Jurkat, Clone E6-1 (cell line): ENCODE measurements at regions not wholly inside any gene's neighbourhood (a gene's known extent, or its start where the extent isn't known, plus 50 kb on each side); places are given as distances from the start of the nearest gene placed in this dataset.

Experiments used
- DNase-seq: peaks from one replicate; pipeline ENCODE4 v3.0.0-alpha.2; 2011; ENCODE audit warnings: low read depth, low spot score
- H3K4me3 ChIP-seq: 2 replicates; pipeline ENCODE4 v1.5.1; 2011; ENCODE audit warnings: mild to moderate bottlenecking, low read length, control low read depth, moderate library complexity

DNA sequence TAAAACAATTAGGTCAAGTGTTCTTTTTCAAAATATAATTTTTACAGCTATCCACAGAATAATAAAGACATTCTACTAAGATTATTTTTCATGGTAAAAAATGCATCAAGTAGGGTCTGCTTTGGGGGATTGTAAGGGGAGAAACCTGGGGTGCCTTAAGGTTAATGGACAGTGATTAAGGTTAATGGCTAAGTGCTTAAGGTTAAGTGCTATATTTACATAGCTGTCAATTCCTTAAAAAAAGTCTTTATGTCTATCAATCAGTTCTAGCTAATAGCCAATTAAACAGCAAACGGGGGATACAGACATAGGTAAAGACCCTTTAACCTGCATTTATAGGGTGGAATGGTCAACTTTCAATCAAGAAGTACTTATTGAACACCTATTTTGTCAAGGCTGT, 284.5 kb upstream of the SEMA3A start:
- DNase-seq: no peak
- H3K4me3 ChIP-seq: no peak overlapping the region

DNA sequence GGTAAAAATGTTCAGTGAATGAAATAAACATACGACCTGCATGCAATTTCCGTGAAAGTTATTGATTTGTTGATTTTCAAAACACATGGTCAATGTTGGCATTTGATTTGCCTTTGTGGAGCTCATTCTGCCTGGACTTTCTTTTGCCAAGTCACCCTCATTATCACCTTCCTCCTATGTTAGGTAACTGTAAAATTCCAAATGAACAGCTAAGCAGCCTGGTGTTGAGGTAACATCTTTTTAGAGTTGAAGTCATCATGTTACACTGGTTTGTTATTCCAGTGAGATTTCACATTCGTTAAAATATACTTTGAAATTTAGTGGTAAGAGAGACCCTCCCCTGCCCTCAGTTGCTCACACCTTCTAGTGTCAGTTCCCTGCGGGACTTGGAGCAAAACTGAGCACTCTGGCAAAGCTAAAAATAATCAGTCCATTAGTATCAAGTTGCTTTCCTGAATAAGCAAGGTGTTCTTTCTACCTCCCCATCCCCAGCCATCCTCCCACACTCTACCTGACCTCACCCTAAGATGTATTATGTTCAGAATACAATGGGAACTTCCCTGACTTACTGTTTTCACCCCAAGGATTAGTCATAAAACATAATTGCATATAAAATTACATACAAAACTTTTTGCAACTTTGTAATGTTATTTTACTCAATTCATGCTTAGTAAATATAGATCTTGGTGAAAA, 283.3 kb upstream of the SEMA3A start:
- H3K4me3 ChIP-seq: no peak overlapping the region
- no peak for DNase-seq

- H3K4me3 ChIP-seq: no peak overlapping the region
- no peak for DNase-seq
These were observed 279.8 kb upstream of the SEMA3A start for GRCh38 chr7:84474436-84474835.

GRCh38 chr7:84471576-84471975, 277.0 kb upstream of the SEMA3A start:
- DNase-seq: no peak
- no peak overlapping the region for H3K4me3 ChIP-seq

- no peak for DNase-seq
- H3K4me3 ChIP-seq: no peak overlapping the region
These were observed 274.4 kb upstream of the SEMA3A start for GRCh38 chr7:84469034-84469433.

DNA sequence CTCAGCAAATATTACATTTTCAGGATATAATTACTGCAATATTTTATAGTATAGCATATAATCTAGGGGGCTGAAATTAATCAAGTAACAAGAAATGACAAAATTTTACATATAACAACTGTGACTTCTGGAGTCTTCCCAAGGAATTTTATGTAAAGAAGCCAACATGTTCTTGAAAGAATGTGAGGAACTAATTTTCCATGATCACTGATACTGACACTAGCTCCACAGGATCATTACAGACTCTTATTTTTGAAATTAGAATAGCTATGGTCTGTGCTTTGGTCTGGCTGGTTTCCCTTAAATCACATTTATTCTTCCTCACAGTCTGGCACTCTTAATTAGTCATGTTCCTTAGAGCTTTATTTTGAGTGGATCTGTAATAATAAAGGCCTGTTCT, 267.7 kb upstream of the SEMA3A start:
- no peak for DNase-seq
- H3K4me3 ChIP-seq: no peak overlapping the region

GRCh38 chr7:84461093-84461492, 266.5 kb upstream of the SEMA3A start:
- H3K4me3 ChIP-seq: no peak overlapping the region
- DNase-seq: no peak

DNA sequence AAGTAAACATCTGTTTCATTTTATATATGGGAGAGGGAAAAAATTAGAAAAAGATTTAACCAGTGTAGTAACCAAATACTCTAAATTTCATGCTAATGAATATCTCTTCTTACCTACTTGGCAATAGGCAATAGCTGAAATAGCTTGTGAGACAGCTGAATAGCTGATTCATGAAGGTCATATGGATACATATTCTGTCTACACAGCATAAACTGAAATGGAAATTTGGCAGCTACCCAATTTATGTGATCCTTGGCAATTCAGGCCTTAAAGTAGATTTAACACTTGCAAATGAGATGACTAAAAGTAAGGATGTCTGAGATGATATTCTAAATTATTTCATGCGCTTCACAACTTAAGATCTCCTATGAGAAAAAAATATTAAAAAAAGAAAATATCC, 261.2 kb upstream of the SEMA3A start:
- no peak overlapping the region for H3K4me3 ChIP-seq
- DNase-seq: no peak

DNA sequence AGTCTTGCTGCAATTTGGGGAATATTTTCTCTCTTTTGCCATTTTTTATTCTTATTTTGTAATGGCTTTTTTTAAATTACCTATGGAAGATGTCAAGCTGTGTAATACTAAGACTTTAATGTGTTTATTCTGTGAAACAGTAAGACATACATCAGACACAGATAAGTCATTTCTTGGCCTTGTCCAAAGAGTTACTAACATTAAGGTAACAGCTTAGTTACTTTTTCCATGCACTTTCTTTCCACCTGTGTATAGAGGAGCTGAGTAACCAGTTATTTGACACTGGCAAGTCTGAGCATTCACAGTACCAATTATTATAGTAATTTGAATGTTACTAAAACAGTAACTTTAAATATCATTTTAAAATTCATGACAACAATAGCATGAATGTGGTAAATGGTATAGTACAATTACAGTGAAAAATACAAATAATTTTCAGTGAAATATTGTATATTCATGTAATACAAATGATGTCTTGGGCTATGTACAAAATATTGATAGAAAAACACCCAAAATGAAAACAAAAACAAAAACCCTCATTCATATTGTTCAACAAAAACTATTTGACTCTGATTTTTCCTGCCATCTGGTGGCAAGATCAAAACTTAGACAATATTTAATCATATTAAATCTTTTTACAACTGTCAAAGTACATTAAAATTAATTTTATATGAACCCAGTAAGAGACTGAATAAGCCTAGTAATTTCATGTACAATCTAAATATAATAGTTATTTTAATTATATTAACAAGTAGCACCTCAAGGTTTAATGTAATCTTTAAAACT, 259.8 kb upstream of the SEMA3A start:
- H3K4me3 ChIP-seq: no peak overlapping the region

GRCh38 chr7:84452618-84453017, 258.0 kb upstream of the SEMA3A start:
- DNase-seq: no peak
- no peak overlapping the region for H3K4me3 ChIP-seq

More for the DNA sequence above, 259.8 kb upstream of the SEMA3A start:
- no peak for DNase-seq

DNA sequence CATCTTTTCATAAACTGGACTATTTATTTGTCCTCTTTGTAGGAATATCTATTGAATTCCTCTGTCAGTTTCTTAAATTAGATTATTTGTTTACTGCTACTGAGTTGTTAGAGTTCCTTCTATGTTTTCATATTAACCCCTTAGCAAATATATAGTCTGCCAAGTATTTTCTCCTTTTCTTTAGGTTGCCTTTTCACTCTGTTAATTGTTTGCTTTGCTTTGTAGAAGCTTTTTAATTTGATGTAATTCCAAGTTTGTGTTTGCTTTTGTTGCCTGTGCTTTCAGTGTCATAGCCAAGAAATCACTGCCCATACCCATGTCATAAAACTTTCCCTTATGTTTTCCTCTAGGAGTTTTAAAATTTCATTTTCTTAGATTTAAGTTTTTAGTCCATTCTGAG, 256.2 kb upstream of the SEMA3A start:
- H3K4me3 ChIP-seq: no peak overlapping the region
- DNase-seq: no peak

DNA sequence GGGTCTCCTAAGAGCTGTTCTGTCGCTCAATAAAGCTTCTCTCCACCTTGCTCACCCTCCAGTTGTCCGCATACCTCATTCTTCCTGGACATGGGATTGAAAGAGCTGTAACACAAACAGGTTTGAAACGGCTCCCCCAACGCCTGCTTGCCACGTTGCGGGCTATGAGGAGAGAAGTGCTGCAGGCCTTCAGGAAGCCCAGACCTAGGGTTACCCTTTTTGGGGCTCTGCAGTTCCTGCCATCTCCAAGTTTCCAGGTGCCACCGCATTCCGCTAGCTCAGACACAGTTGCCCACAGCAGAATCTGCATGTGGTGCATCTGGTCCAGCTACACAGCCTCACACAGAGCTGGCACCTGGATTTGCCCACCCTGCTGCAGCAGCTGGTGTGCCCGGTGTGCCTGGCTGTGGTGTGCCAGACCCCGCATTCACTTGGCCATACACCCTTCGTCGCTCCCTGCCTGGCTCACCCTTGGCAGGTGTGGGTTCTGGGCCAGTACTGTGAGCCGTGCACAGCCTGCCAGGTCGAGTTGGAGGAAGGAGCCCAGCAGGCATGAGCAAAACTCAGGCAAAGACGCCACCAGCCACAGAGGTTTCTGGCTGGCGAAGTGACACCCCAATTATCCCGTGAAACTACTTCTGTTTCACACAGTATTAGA, 253.2 kb upstream of the SEMA3A start:
- no peak overlapping the region for H3K4me3 ChIP-seq
- no peak for DNase-seq

GRCh38 chr7:84446991-84447480, 252.4 kb upstream of the SEMA3A start:
- no peak for DNase-seq

DNA sequence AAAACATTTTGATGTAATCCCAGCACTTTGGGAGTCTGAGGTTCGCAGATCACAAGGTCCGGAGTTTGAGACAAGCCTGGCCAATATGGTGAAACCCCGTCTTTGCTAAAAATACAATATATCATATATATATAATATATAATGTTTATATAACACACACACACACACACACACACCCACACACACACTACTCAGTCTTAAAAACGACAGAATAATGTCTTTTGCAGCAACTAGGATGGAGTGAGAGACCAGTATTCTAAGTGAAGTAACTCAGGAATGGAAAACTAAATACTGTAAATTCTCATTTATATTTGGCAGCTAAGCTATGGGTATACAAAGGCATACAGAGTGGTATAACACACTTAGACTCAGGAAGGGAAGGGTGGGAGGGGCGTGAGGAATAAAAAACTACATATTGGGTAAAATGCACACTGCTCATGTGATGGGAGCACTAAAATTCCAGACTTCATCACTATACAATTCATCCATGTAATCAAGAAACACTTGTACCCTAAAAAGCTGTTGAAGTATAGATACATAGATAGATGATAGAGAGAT, 231.2 kb upstream of the SEMA3A start:
- H3K4me3 ChIP-seq: no peak overlapping the region
- no peak for DNase-seq

More at GRCh38 chr7:84446991-84447480, 252.4 kb upstream of the SEMA3A start:
- no peak overlapping the region for H3K4me3 ChIP-seq

GRCh38 chr7:84422790-84423189, 228.2 kb upstream of the SEMA3A start:
- DNase-seq: no peak
- no peak overlapping the region for H3K4me3 ChIP-seq

GRCh38 chr7:84412161-84412969, 217.8 kb upstream of the SEMA3A start:
- DNase-seq: no peak
- H3K4me3 ChIP-seq: no peak overlapping the region

DNA sequence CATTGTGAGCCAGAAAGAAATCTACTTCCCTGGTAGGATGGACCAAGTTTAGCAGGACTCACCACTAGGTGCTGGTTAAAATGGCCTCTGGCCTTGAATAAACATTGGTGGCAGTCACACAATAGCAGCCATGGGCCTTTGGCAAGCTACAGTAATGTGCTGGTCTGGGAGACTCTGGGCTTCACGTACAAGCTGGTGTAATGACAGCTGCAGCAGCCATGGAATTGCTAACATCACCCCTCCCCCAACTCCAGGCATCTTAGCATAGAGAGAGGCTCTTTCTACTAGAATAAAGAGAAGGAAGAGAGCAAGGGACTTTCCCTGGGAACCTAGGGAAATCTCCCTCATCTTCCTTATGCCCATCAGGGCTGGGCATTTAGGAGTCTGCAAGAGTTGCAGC, 205.1 kb upstream of the SEMA3A start:
- no peak for DNase-seq
- H3K4me3 ChIP-seq: no peak overlapping the region

DNA sequence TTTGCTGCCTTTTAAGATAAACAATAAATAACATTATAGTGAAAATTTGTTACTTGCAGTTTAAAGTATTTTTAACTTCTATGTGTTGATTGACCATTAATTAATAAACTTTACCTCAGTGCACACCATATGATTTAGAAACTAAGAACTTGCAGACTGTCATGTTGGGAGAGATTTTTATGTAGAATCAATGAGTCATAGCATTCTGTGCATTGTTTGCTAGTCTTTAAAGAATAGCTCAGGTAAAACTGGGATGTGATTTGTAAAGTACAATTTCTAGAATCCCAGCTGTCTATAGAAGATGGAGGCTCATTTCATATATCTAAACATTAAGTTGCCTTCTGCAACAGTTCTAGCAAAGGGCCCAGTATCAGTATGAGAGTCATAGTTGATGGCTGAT, 199.6 kb upstream of the SEMA3A start:
- no peak for DNase-seq
- H3K4me3 ChIP-seq: no peak overlapping the region

DNA sequence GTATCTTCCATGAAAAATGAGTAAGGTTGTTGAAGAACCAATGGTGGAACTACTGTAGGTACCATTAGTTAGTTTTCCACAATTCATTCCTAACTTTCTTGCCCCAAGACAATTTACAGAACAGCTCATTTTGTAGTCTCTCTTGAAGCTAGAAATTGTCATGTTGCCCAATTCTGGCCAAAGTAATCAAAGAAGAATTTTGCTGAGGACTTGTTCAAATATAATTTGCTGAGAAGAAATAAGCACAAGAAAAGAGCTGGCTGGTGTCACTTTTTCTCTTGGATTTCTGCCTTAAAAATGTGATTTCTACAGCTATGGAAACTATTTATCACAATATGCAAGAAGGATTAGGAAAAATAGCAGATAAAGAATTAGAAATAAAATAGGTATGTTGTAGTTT, 199.2 kb upstream of the SEMA3A start:
- DNase-seq: no peak

More for the DNA sequence above, 199.2 kb upstream of the SEMA3A start:
- no peak overlapping the region for H3K4me3 ChIP-seq
